Bronchial epithelial cell (primary cell): ENCODE measurements at regions not wholly inside any gene's neighbourhood (a gene's known extent, or its start where the extent isn't known, plus 50 kb on each side); places are given as distances from the start of the nearest gene placed in this dataset.

Experiments used
- DNase-seq: peaks from one replicate; pipeline ENCODE4 v3.0.0-alpha.2; 2010; ENCODE audit warnings: low read depth
- FAIRE-seq: peaks from 2 replicates; lab custom pipeline; 2011; peaks lifted over from hg19 to GRCh38; lab: Jason Lieb, UNC
- H3K27me3 ChIP-seq: 2 replicates; pipeline ENCODE4 v1.5.1; 2011; ENCODE audit warnings: low read length; ENCODE audit not compliant: control insufficient read depth, insufficient read depth
- H3K36me3 ChIP-seq: 2 replicates; pipeline ENCODE4 v1.5.1; 2011; ENCODE audit warnings: low read length; ENCODE audit not compliant: control insufficient read depth, insufficient read depth
- H3K4me3 ChIP-seq: 2 replicates; pipeline ENCODE4 v1.5.1; 2011; ENCODE audit warnings: mild to moderate bottlenecking, low read depth, low read length, control low read depth
- CTCF ChIP-seq: IDR thresholded peaks from 2 replicates; pipeline ENCODE4 v1.5.1; 2011; ENCODE audit warnings: mild to moderate bottlenecking, moderate library complexity, low read length, control low read depth, inconsistent platforms; ENCODE audit not compliant: insufficient read depth, severe bottlenecking

GRCh38 chr11:39617971-39618370 is 1841.5 kb downstream of the LRRC4C start:
- no peak for FAIRE-seq
- H3K36me3 ChIP-seq = no peaks in the 10 kb centered on the region
- no peak for DNase-seq
- H3K27me3 ChIP-seq = no peaks in the 10 kb centered on the region
- no peak overlapping the region for H3K4me3 ChIP-seq
- TF ChIP-seq CTCF = no peak

GRCh38 chr11:39589391-39589790 is 1870.1 kb downstream of the LRRC4C start:
- FAIRE-seq (no peak), DNase-seq (no peak)
- Histone ChIP-seq H3K4me3 (no peak overlapping the region), H3K36me3 (no peaks in the 10 kb centered on the region), H3K27me3 (no peaks in the 10 kb centered on the region)
- no peak for TF ChIP-seq CTCF

GRCh38 chr11:39586036-39586435 is 1873.4 kb downstream of the LRRC4C start:
- no peak for TF ChIP-seq CTCF
- Histone ChIP-seq H3K4me3 (no peak overlapping the region), H3K36me3 (no peaks in the 10 kb centered on the region), H3K27me3 (no peaks in the 10 kb centered on the region)
- FAIRE-seq = no peak
- DNase-seq = no peak

- Histone ChIP-seq H3K27me3 (no peaks in the 10 kb centered on the region), H3K36me3 (no peaks in the 10 kb centered on the region), H3K4me3 (no peak overlapping the region)
- no peak for FAIRE-seq
- DNase-seq = no peak
- TF ChIP-seq CTCF = no peak
Observed at GRCh38 chr11:39571081-39571480, 1888.4 kb downstream of the LRRC4C start.

DNA sequence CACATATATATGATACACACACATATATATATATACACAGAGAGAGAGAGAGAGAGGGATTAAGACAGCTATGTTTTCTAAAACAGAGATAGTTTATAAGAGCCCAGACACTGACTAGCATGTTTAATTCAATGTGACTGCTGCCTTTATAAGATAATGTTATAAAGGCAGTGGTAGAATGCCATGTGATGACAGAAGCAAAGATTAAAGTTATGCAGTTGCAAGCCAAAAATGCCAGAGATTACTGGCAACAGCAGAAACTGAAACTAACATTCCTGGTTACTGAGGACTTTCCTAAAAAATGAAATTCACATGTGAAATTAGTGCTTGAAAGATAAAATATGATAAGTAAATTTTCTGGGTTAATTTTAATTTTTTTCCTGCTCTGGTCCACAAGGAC is 1888.9 kb downstream of the LRRC4C start:
- FAIRE-seq (no peak), DNase-seq (no peak)
- no peak overlapping the region for H3K4me3 ChIP-seq
- H3K36me3 ChIP-seq = no peaks in the 10 kb centered on the region
- no peaks in the 10 kb centered on the region for H3K27me3 ChIP-seq
- no peak for TF ChIP-seq CTCF

GRCh38 chr11:39569789-39570188 is 1889.7 kb downstream of the LRRC4C start:
- no peak for TF ChIP-seq CTCF

More at GRCh38 chr11:39569789-39570188, 1889.7 kb downstream of the LRRC4C start:
- Histone ChIP-seq H3K36me3 (no peaks in the 10 kb centered on the region), H3K4me3 (no peak overlapping the region), H3K27me3 (no peaks in the 10 kb centered on the region)
- DNase-seq = no peak
- FAIRE-seq = no peak
